ENCODE measurements at regions not wholly inside any gene's neighbourhood (a gene's known extent, or its start where the extent isn't known, plus 50 kb on each side); places are given as distances from the start of the nearest gene placed in this dataset.
"Not testable (repeated sequence)": the region's sequence is repeated elsewhere in the genome, so short reads cannot be mapped to it uniquely, and the experiment has no call there.

- H3K4me3 ChIP-seq (ENCODE audit: control insufficient read depth, low read depth, low read length): no peak overlapping the region
- no peak for DNase-seq (ENCODE audit: low read depth)
- no peak for TF ChIP-seq CTCF (conservative IDR thresholded peaks at IDR 0.05; ENCODE audit: control insufficient read depth, insufficient read depth, low read depth, low read length)
These were observed 52.8 kb upstream of the ADGRE5 start for GRCh38 chr19:14328406-14328805.

- H3K4me3 ChIP-seq (ENCODE audit: control insufficient read depth, low read depth, low read length); DNase-seq (ENCODE audit: low read depth): not testable (repeated sequence)
These were observed 54.2 kb upstream of the ADGRE5 start for GRCh38 chr19:14327061-14327460.

GRCh38 chr19:14325863-14326262 is 55.4 kb upstream of the ADGRE5 start:
- TF ChIP-seq CTCF (conservative IDR thresholded peaks at IDR 0.05; ENCODE audit: control insufficient read depth, insufficient read depth, low read depth, low read length): no peak
- DNase-seq (ENCODE audit: low read depth): no peak
- H3K4me3 ChIP-seq (ENCODE audit: control insufficient read depth, low read depth, low read length): no peak overlapping the region

- DNase-seq (ENCODE audit: low read depth): no peak
- H3K4me3 ChIP-seq (ENCODE audit: control insufficient read depth, low read depth, low read length): no peak overlapping the region
- TF ChIP-seq CTCF (conservative IDR thresholded peaks at IDR 0.05; ENCODE audit: control insufficient read depth, insufficient read depth, low read depth, low read length): no peak
These were observed 56.1 kb upstream of the ADGRE5 start for GRCh38 chr19:14325134-14325533.

GRCh38 chr19:14322889-14323463 is 58.3 kb upstream of the ADGRE5 start:
- no peak overlapping the region for H3K4me3 ChIP-seq (ENCODE audit: control insufficient read depth, low read depth, low read length)
- DNase-seq (ENCODE audit: low read depth): no peak
- no peak for TF ChIP-seq CTCF (conservative IDR thresholded peaks at IDR 0.05; ENCODE audit: control insufficient read depth, insufficient read depth, low read depth, low read length)

GRCh38 chr19:14320253-14320652 is 61.0 kb upstream of the ADGRE5 start:
- DNase-seq (ENCODE audit: low read depth): no peak
- no peak overlapping the region for H3K4me3 ChIP-seq (ENCODE audit: control insufficient read depth, low read depth, low read length)
- TF ChIP-seq CTCF (conservative IDR thresholded peaks at IDR 0.05; ENCODE audit: control insufficient read depth, insufficient read depth, low read depth, low read length): no peak

GRCh38 chr19:14319720-14320119 is 61.5 kb upstream of the ADGRE5 start:
- H3K4me3 ChIP-seq (ENCODE audit: control insufficient read depth, low read depth, low read length); DNase-seq (ENCODE audit: low read depth): not testable (repeated sequence)

GRCh38 chr19:14318873-14319272 is 62.4 kb upstream of the ADGRE5 start:
- no peak for TF ChIP-seq CTCF (conservative IDR thresholded peaks at IDR 0.05; ENCODE audit: control insufficient read depth, insufficient read depth, low read depth, low read length)
- no peak overlapping the region for H3K4me3 ChIP-seq (ENCODE audit: control insufficient read depth, low read depth, low read length)
- DNase-seq (ENCODE audit: low read depth): no peak

Measured in fibroblast of mammary gland (primary cell).